Right renal cortex interstitium (tissue), 3 donors: ENCODE measurements at regions not wholly inside any gene's neighbourhood (a gene's known extent, or its start where the extent isn't known, plus 50 kb on each side); places are given as distances from the start of the nearest gene placed in this dataset.
"Not testable (repeated sequence)": the region's sequence is repeated elsewhere in the genome, so short reads cannot be mapped to it uniquely, and the experiment has no call there.

Source experiments
- DNase-seq, 3 donors: peaks; one replicate each; pipeline ENCODE4 v3.0.0-alpha.2; 2013; ENCODE audit warnings: low read depth in 3 of 3, low spot score in 2 of 3

DNA sequence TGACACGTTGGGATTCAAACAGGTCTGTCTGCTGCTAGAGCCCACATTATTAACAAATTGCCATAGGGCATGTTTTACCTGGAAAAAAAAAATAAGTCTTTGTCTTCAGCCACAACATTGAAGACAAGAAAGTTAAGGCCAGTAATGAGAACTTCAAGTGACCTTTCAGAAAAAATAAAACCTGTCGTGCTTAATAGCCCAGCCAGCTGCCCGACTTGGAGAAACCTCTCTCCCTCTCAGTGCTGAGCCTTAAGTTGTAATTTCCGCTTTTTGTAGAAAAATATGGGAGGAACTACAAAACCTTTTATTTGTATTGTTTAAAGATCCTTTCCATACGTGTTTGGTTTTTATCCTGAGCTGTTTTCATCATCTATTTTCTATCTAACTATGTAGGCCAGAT lies 454.3 kb upstream of the SLITRK6 start:
- not testable (repeated sequence) for DNase-seq

DNA sequence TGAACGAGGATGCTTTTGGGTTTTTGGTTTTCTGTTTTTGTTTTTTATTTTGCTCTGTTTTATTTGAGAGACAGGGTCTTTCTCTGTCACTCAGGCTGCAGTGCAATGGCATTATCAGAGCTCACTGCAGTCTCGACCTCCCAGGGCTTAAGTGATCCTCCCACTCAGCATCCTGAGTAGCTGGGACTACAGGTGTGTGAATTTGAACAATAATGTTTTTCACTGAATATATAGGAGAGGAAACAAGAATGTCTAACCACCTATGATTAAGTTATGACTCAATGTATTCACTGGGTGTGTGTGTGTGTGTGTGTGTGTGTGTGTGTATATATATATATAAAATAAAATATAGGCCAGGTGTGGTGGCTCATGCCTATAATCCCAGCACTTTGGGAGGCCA lies 456.6 kb upstream of the SLITRK6 start:
- DNase-seq: not testable (repeated sequence)

DNA sequence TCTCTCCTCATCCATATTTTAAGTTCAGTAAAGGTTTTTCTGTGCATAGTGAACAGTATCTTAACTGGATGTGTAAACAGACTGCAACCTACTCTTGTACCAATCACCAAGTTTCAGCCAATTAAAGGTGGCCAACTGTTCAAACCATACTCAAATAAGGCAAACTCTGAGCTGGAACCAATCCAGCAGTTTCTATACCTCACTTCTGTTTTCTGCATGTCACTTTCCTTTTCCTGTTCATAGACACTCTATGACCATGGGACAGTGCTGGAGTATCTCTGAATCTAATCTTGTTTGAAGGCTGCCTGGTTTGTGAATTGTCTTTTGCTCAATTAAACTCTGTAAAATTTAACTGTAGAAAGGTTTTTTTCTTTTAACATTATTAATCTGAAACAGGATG lies 470.3 kb upstream of the SLITRK6 start:
- DNase-seq: no peak

DNA sequence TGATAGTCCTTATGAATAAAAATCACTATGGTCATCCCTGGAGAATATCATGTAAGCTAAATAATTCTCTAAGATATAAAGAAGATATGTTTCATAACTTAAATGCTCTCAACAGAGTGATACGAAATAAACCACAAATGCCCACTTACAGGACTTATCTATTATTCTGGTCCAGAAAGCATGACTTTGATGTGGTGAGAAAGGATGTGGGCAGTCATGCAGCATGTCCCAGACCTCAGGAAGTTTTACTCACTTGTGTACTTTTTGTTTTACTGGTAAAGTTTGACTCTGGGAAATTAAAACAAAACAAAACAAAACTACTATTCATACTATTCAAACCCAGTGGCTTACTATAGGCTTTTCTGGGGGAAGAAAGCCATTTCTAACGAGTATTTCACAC lies 483.2 kb upstream of the SLITRK6 start:
- no peak for DNase-seq

DNA sequence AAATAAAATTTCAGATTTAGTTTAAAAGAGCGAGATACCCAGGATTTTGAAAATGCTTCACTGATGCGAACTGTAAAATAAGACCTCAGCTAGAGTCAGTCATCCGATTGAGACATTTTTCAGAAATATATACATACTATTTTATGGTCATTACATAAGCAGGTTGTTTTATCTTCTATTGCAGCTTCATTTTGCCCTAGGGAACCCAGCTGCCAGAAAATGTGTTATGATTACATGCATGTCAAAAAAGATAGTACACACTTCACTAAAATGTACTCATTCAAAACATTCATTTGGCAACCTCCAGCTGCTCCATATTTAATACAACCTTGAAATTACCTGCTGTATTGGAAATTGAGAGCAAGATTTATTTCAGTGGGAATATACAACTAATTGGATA lies 483.8 kb upstream of the SLITRK6 start:
- no peak for DNase-seq

DNA sequence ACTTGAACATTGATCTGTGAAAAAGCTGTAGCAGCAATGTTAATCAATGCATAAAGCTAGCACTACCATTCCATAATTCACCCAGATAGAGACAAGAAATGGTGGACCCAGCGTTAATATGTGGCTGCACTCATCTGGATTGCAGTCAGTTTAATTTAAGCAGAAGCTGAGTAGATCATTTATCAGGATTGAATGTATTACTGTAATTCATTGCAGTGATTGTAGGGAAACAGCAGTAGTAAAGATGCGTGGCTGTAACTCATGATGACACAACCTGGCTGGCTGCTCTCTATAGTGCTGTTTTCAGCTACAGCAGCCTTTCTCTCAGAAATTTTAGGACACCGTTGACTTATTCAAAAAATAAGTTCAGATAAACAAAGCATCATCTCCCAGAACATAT lies 499.5 kb upstream of the SLITRK6 start:
- no peak for DNase-seq

DNA sequence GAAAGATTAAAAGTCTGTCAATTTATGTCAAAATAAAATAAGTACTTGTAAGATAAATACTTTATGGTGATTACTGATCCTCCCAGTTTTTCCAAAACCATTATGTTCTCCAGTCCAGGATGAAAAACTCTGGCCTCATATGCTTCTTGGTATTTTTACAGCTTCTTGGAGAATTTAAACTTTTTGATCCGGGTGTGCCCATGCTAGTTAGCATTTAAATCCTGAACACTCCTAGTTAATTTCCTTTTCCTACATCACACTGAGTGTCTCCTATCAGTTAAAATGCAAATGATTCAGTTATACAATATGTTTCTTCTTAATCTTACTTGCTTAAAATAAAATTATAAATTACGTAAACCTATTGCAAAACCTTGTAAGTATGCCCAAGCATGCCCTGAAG lies 499.9 kb upstream of the SLITRK6 start:
- no peak for DNase-seq

DNA sequence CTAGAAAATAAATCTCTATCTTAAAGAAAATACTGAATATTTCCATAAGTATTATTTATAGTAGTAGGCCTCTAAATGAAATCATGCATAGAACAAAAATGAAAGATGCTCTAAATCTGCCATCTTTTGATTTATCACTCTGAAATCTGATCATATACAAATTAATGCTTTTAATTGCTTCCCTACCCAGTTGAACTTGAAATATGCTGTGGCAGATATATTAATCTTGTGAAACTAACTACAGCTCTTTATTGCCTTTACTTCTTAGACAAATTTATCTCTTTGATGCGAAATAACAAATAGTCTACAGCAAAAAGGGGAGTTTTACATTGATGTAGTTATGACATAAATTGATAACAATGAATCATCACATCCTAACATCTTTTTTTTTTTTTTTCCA lies 510.7 kb upstream of the SLITRK6 start:
- no peak for DNase-seq

DNA sequence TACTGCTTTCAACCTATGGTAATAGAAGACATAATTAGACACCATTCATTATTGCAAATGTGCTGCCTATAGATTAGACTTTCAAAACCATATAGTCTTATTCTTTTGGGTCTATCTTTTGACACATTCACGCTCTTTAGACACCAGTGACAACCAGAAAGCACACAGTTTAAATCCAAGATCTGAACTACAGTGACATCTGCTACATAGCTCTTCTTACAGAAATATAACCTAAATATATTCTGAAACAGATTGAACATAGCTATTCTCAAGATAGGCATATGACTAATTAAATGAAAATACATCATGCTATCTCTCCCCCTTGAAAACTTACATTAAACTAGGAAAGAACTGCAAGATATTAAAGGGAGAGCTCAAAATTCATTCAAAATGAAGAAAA lies 514.2 kb upstream of the SLITRK6 start:
- DNase-seq: no peak

DNA sequence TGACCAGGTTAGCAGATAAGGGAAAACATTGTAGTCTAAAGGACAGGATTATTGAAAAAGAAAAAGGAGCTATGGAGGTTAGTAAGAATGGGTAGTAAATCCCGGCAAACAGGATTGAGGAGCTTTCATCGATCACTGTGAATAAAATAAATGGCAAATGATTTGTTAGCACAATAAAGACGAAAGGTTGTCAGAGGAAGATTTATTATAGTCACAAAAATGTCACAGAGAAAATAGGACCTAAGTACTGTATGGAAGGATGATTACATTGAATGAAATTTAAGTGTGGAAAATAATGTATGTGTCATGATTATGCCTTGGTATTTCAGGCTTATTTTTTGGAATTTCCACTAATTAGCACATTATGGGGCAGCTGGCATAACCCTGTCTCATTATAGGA lies 519.2 kb upstream of the SLITRK6 start:
- DNase-seq: no peak

DNA sequence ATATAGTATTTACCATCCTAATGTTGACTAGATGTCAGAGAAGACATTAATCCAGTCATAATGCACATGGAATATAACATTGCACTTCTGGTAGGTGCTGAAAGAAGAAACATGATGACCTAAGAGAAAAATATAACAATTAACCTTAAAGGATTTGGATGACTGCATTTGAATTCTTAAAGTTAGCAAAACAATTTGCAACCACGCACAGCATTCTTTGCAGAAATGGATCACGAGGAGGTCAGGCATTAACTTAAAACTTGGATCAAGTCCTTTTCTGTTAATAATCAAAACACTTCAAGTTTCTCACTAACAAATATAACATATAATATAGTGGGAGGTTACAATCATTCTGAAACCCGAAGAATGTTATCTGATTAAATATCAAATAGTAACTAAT lies 525.0 kb upstream of the SLITRK6 start:
- DNase-seq: no peak

DNA sequence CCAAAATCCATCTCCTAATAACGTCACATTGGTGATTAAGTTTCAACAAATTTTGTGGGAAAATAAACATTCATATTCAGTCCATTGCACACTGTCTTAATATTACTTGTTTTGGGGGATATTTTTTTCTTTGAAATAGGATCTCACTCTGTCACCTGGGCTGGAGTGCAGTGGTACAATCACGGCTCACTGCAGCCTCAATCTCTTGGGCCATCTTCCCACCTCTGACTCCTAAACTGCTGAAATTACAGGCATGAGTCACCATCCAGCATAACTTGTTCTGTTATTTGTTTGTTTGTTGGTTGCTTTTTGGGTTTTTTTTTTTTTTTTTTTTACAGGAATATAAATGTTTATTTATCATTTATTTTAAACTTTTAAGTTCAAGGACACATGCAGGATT lies 556.1 kb upstream of the SLITRK6 start:
- DNase-seq: no peak

DNA sequence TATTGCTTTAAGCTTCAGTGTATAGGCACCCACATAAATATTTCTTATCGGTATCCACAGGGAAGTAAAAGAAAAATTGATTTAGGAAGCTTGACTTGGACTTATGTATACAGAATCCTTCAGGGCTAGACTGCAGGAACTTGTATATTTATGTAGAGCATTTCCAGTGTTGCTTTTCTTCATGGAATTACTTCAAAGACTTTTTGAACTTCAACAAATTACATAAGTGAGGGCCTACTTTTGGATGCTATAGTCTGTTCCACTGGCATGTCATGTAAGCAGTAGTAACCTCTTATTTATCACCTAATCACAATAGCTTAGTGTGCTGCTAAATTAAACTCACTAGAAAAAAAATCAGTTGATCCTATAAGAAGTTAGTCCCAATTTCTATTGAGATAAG lies 557.9 kb upstream of the SLITRK6 start:
- no peak for DNase-seq

DNA sequence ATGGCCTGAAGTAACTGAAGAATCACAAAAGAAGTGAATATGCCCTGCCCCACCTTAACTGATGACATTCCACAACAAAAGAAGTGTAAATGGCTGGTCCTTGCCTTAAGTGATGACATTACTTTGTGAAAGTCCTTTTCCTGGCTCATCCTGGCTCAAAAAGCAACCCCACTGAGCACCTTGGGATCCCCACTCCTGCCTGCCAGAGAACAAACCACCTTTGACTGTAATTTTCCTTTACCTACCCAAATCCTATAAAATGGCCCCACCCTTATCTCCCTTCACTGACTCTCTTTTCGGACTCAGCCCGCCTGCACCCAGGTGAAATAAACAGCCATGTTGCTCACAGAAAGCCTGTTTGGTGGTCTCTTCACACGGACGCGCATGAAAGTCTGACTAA lies 564.5 kb upstream of the SLITRK6 start:
- not testable (repeated sequence) for DNase-seq

DNA sequence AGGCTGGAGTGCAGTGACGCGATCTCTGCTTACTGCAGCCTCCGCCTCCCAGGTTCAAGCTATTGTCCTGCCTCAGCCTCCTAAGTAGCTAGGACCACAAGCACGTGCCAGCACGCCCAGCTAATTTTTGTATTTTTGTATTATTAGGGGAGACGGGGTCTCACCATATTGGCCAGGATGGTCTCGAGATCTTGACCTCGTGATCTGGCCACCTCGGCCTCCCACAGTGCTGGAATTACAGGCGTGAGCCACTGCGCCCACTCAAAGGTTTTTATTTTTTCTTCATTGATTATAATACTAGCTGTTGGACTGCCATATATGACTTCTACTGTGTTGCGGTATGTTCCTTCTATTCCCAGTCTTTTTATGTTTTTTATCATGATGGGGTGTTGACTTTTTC lies 569.7 kb upstream of the SLITRK6 start:
- no peak for DNase-seq

DNA sequence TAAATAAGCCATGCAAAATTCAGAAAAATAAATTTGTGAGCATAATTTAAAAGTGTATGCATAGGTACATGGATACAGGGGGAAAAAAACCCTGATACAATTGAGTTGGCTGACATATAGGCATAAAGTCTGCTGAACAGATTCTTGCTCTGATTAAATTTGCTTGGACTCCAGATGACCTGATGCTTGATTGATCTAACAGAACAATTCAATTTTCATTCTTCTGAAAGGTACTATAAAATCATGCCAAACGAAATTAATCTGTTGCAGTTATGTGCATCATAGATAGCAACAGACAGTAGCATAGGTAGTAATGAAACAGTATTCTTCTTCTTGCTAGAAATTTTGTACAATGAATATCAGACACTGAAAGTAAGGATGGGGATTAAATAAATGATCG lies 578.2 kb upstream of the SLITRK6 start:
- DNase-seq: no peak

DNA sequence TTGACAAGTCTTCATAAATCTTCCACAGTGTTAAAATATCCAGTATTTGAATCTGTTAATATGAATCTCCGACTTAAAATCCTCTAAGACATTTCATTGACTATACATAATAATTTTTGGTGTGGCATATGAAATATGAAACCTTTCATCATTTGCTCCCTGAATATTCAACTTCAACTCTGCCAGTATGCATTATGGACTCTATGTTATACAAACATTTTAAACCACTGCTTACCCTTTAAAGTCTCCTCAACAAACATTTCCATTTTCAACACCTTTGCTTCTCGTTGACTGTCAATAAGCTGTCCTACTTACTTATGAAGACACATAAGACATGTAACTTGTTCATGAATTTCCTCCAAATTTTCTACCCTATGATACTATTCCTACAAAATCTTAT lies 579.4 kb upstream of the SLITRK6 start:
- DNase-seq: no peak

DNA sequence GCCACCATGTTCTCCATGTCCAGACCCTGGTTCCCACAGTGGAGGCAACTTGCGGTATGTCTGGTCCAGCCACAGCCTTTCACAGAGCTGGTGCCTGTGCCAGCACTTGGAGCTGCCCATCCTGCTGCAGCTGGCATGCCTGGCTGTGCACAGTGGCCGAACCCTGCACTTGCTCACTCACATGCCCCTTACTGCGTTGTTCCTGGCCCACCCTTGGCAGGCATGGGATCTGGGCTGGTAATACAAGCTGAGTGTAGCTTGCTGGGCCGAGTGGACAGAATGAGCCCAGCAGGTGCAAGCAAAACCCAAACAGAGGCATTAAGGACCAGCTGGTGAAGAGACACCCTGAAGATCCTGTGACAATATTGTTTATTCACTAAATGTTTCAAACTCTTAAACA lies 583.9 kb upstream of the SLITRK6 start:
- no peak for DNase-seq

DNA sequence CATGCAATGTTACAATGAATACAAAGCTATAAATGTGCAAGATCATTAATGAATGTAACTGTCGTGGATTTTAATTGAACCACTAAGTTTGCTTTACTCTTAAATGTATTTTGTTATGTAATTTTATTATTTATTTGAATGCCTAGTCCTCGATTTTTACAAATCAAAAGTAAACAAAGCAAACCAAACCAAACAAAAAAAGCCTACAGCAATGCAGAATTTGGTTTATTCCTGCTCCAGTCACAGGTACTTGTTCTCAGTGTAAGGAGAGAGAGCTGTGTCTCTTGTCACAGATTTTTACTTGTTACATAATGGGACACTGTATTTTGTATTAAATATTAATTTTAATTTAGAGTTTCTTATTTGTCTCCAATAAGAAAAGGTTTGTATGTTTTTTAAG lies 584.3 kb upstream of the SLITRK6 start:
- no peak for DNase-seq

DNA sequence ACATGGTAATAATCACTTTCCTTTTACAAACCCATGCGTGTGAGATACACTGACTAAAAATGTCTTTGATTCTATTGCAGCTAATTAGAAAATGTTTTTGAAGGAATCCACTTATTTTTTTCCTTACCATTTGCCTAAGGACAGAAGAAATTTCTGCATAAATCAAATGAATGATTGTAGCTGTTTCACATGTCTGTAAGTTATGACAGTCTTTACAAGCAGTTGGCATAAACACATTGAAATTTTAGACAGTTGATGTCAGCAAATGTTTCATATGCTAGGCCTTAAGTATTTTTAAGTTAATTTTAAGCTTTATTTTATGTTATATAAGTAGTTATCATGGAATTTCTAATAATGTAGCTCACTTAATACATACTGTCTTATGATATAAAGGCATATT lies 598.4 kb upstream of the SLITRK6 start:
- no peak for DNase-seq

DNA sequence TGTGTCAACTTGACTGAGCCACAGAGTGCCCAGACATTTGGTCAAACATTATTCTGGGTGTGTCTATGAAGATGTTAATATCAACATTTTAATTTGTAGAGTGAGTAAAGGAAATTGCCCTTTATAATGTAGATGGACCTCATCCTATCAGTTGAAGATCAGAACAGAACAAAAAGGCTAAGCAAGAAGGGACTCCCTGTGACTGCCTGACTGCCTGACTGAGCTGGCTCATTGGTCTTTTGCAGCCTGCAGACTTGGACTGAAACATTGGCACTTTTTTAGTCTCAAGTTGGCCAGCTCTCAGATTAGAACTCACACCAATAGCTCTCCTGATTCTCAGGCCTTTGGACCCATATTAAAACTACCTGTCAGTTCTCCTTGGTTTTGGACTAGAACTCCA lies 600.4 kb upstream of the SLITRK6 start:
- DNase-seq: no peak

DNA sequence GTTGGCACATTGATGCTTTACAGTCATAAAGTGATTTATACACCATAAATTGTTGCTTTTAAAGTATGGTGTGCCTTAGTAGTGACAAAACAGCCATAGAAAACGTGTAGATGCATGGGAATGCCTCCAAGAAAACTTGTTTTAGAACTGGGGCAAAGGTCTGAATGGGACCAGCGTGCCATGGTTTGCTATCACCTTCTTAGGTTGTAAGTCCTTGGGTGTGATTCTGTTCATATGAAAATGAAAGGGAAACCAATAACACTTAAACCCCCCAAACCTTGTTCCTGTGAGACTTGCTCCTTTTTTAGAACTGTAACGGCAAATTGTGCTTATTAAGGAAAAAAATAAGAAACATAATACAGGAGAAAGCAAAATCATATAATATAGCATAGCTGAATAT lies 603.3 kb upstream of the SLITRK6 start:
- no peak for DNase-seq

DNA sequence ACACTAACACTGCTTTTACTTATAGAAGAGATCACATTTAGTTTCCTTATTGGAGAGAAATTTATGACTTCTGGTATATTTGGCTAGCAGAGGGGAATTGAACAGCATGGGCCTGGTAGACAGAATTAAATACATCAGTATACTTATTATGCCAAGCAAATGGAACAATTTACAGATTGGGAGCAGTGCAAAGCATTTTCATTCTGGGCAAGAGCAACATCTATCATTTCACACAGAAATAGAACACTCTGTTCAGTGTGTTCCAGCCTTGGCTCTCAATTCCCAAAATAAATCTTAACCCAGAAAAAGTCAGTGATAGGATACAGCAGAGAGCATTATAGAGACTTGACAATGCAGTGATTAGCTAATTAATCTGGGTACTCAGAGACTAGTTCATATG lies 604.0 kb upstream of the SLITRK6 start:
- no peak for DNase-seq
